H1 (cell line): ENCODE measurements at regions not wholly inside any gene's neighbourhood (a gene's known extent, or its start where the extent isn't known, plus 50 kb on each side); places are given as distances from the start of the nearest gene placed in this dataset.

Source experiments
- CTCF ChIA-PET: fragments of 300-600 bp; sonication (Branson Sonifier 250); formaldehyde crosslinking; loops from one replicate; lab custom pipeline; 2021; ENCODE audit not compliant: partially characterized antibody; lab: Charles Lee
- POLR2A ChIA-PET: fragments of 300-600 bp; sonication (Branson Sonifier 250); formaldehyde crosslinking; loops from one replicate; lab custom pipeline; 2021; ENCODE audit warnings: inconsistent platforms; ENCODE audit not compliant: partially characterized antibody; lab: Charles Lee
- DNase-seq, 2 experiments: peaks; one replicate each; pipeline versions ENCODE4 v3.0.0 to v3.0.0-alpha.2; 2010 to 2022; ENCODE audit warnings: low spot score in 2 of 2, low read depth in 1 of 2, mixed read lengths in 1 of 2
- FAIRE-seq: peaks from 2 replicates; lab custom pipeline; 2011; peaks lifted over from hg19 to GRCh38; lab: Jason Lieb, UNC
- H2AFZ ChIP-seq: 2 replicates; pipeline ENCODE4 v1.8.1; 2012; ENCODE audit warnings: low read length, inconsistent platforms
- H2AK5ac ChIP-seq: 2 replicates; pipeline ENCODE4 v1.6.1; 2013; ENCODE audit warnings: low read depth, low read length
- H2BK120ac ChIP-seq: replicated peaks from 2 replicates; pipeline ENCODE3; 2013; ENCODE audit warnings: low read depth, low read length, inconsistent platforms
- H2BK12ac ChIP-seq: 2 replicates; pipeline ENCODE4 v1.6.1; 2013; ENCODE audit warnings: low read depth, low read length
- H2BK15ac ChIP-seq: 2 replicates; pipeline ENCODE4 v1.6.1; 2013; ENCODE audit warnings: low read length
- H2BK20ac ChIP-seq: 2 replicates; pipeline ENCODE4 v1.6.1; 2013; ENCODE audit warnings: low read length
- H2BK5ac ChIP-seq: 2 replicates; pipeline ENCODE4 v1.6.1; 2013; ENCODE audit warnings: low read depth, low read length
- H3K14ac ChIP-seq: 2 replicates; pipeline ENCODE4 v1.6.1; 2013; ENCODE audit warnings: inconsistent platforms; ENCODE audit not compliant: insufficient read length
- H3K18ac ChIP-seq: 2 replicates; pipeline ENCODE4 v1.6.1; 2013; ENCODE audit warnings: low read length; ENCODE audit errors: extremely low read depth
- H3K23ac ChIP-seq: 2 replicates; pipeline ENCODE4 v1.6.1; 2013; ENCODE audit warnings: inconsistent platforms; ENCODE audit not compliant: insufficient read length
- H3K23me2 ChIP-seq: 2 replicates; pipeline ENCODE4 v1.6.1; 2013; ENCODE audit warnings: low read depth, low read length
- H3K27ac ChIP-seq: 2 replicates; pipeline ENCODE4 v1.6.1; 2011; ENCODE audit warnings: low read depth, low read length, inconsistent platforms
- H3K27me3 ChIP-seq, 4 experiments: replicated peaks in 1 of 4; 1 replicate in 1 of 4; 2 replicates in 3 of 4; pipeline versions ENCODE4 v1.6.1 to v1.8.1; 2011 to 2013; ENCODE audit warnings: low read length in 3 of 4, mild to moderate bottlenecking in 3 of 4, inconsistent platforms in 2 of 4, mixed read lengths in 2 of 4, moderate library complexity in 1 of 4; ENCODE audit not compliant: control insufficient read depth in 3 of 4, insufficient read depth in 3 of 4; ENCODE audit errors: extremely low read depth in 1 of 4
- H3K36me3 ChIP-seq, 4 experiments: 2 replicates each; pipeline versions ENCODE4 v1.6.1 to v1.8.1; 2011 to 2013; ENCODE audit warnings: mild to moderate bottlenecking in 4 of 4, low read length in 3 of 4, moderate library complexity in 2 of 4, control low read depth in 1 of 4, inconsistent platforms in 1 of 4; ENCODE audit not compliant: insufficient read depth in 4 of 4, control insufficient read depth in 2 of 4
- H3K4ac ChIP-seq: replicated peaks from 2 replicates; pipeline ENCODE3; 2013; ENCODE audit warnings: low read length, low read depth, mixed read lengths, inconsistent platforms; ENCODE audit not compliant: insufficient read length
- H3K4me1 ChIP-seq, 4 experiments: replicated peaks in 1 of 4; 1 replicate in 1 of 4; 2 replicates in 3 of 4; pipeline versions ENCODE4 v1.6.1 to v1.8.1; 2011 to 2013; ENCODE audit warnings: low read length in 3 of 4, inconsistent platforms in 2 of 4, mixed read lengths in 1 of 4; ENCODE audit not compliant: insufficient read depth in 4 of 4, control insufficient read depth in 3 of 4
- H3K4me2 ChIP-seq, 2 experiments: 2 replicates each; pipeline versions ENCODE4 v1.6.1 to v1.8.1; 2011 to 2013; ENCODE audit warnings: low read depth in 2 of 2, low read length in 2 of 2, control low read depth in 1 of 2, inconsistent platforms in 1 of 2, mild to moderate bottlenecking in 1 of 2; ENCODE audit not compliant: insufficient read depth in 1 of 2
- H3K4me3 ChIP-seq, 4 experiments: fragments of 200-600, 300-600 bp in 1 of 4; sonication (generic), shearing (Covaris generic), sonication (Bioruptor Twin) in 1 of 4; 2 replicates each; pipeline versions ENCODE4 v1.5.1 to v1.8.1; 2011 to 2016; ENCODE audit warnings: low read length in 4 of 4, low read depth in 3 of 4, control low read depth in 2 of 4, inconsistent platforms in 2 of 4, mild to moderate bottlenecking in 2 of 4, mixed read lengths in 1 of 4, moderate library complexity in 1 of 4; ENCODE audit not compliant: insufficient read depth in 2 of 4; ENCODE audit errors: extremely low read depth in 1 of 4
- H3K56ac ChIP-seq: replicated peaks from 2 replicates; pipeline ENCODE3; 2013; ENCODE audit warnings: low read depth, mild to moderate bottlenecking, mixed read lengths, low read length, inconsistent platforms; ENCODE audit not compliant: insufficient read length
- H3K79me1 ChIP-seq: 2 replicates; pipeline ENCODE4 v1.6.1; 2013; ENCODE audit warnings: low read depth, low read length, control low read depth
- H3K79me2 ChIP-seq, 2 experiments: 2 replicates each; pipeline versions ENCODE4 v1.6.1 to v1.8.1; 2012 to 2013; ENCODE audit warnings: low read length in 2 of 2, mild to moderate bottlenecking in 2 of 2, inconsistent platforms in 1 of 2; ENCODE audit not compliant: insufficient read depth in 2 of 2, control insufficient read depth in 1 of 2
- H3K9ac ChIP-seq, 4 experiments: replicated peaks in 1 of 4; 1 replicate in 1 of 4; 2 replicates in 3 of 4; pipeline versions ENCODE4 v1.6.1 to v1.8.1; 2011 to 2013; ENCODE audit warnings: low read depth in 3 of 4, low read length in 3 of 4, control low read depth in 2 of 4, mild to moderate bottlenecking in 2 of 4, moderate library complexity in 2 of 4, inconsistent platforms in 1 of 4; ENCODE audit errors: extremely low read depth in 1 of 4
- H3K9me3 ChIP-seq, 2 experiments: 2 replicates each; pipeline versions ENCODE4 v1.6.1 to v1.8.1; 2012 to 2013; ENCODE audit warnings: mild to moderate bottlenecking in 2 of 2, moderate library complexity in 2 of 2, control low read depth in 1 of 2, inconsistent platforms in 1 of 2, low read depth in 1 of 2, low read length in 1 of 2, mixed read lengths in 1 of 2; ENCODE audit not compliant: insufficient read depth in 2 of 2
- H4K20me1 ChIP-seq, 2 experiments: replicated peaks in 1 of 2; 2 replicates each; pipeline versions ENCODE3 to v1.8.1; 2011 to 2013; ENCODE audit warnings: inconsistent platforms in 2 of 2, low read length in 2 of 2, mild to moderate bottlenecking in 1 of 2; ENCODE audit not compliant: insufficient read depth in 2 of 2, control insufficient read depth in 1 of 2
- H4K5ac ChIP-seq: 2 replicates; pipeline ENCODE4 v1.6.1; 2013; ENCODE audit warnings: low read length, low read depth, mixed read lengths, inconsistent platforms; ENCODE audit not compliant: insufficient read length
- H4K8ac ChIP-seq: 2 replicates; pipeline ENCODE4 v1.8.0; 2013; ENCODE audit warnings: mild to moderate bottlenecking, moderate library complexity, low read length, inconsistent platforms; ENCODE audit not compliant: insufficient read depth; ENCODE audit errors: extremely low read depth
- H4K91ac ChIP-seq: replicated peaks from 2 replicates; pipeline ENCODE3; 2013; ENCODE audit warnings: low read length, mixed read lengths, inconsistent platforms; ENCODE audit not compliant: insufficient read length
- ASH2L ChIP-seq: fragments of 200-600, 300-600 bp; sonication (generic); IDR thresholded peaks from one replicate; pipeline ENCODE4 v1.7.1; 2017; ENCODE audit warnings: low read length
- ATF2 ChIP-seq: IDR thresholded peaks from 2 replicates; pipeline ENCODE4 v1.6.1; 2012; ENCODE audit warnings: low read length, inconsistent platforms
- CBX8 ChIP-seq: fragments of 300-800, 300-1000 bp; sonication (generic); IDR thresholded peaks from 2 replicates; pipeline ENCODE4 v1.7.1; 2016; ENCODE audit warnings: low read depth, low read length, borderline replicate concordance
- EP300 ChIP-seq, 2 experiments: IDR thresholded peaks; 1 replicate in 1 of 2; 2 replicates in 1 of 2; pipeline ENCODE4 v1.6.1; 2011 to 2012; ENCODE audit warnings: low read depth in 2 of 2, low read length in 2 of 2, mild to moderate bottlenecking in 2 of 2, borderline replicate concordance in 1 of 2, inconsistent platforms in 1 of 2, moderate library complexity in 1 of 2
- FOSL1 ChIP-seq: IDR thresholded peaks from 2 replicates; pipeline ENCODE4 v1.6.1; 2011; ENCODE audit warnings: mild to moderate bottlenecking, low read depth, low read length, moderate library complexity; ENCODE audit not compliant: insufficient read depth
- PHF8 ChIP-seq: fragments of 200-600 bp; sonication (generic); conservative IDR thresholded peaks from 2 replicates; pipeline ENCODE4 v1.7.1; 2012; ENCODE audit warnings: low read depth, mild to moderate bottlenecking, inconsistent platforms, low read length, moderate library complexity
- RXRA ChIP-seq: IDR thresholded peaks from 2 replicates; pipeline ENCODE4 v1.6.1; 2011; ENCODE audit warnings: low read depth, mild to moderate bottlenecking, low read length, moderate library complexity; ENCODE audit not compliant: insufficient read depth
- TBP ChIP-seq: IDR thresholded peaks from 2 replicates; pipeline ENCODE4 v1.6.1; 2011; ENCODE audit warnings: low read depth, low read length, improper control_type of control experiment
- TEAD4 ChIP-seq: IDR thresholded peaks from 2 replicates; pipeline ENCODE4 v1.6.1; 2012; ENCODE audit warnings: low read depth, low read length, inconsistent platforms, mixed read lengths
- WGBS, 2 experiments: shearing (Covaris generic) in 1 of 2; methylation state at CpG; one replicate each; pipeline versions ENCODE4 v1.1.6 to v1.1.7; 2013 to 2015; ENCODE audit warnings: low lambda C conversion rate in 2 of 2, mixed read lengths in 2 of 2, inconsistent platforms in 1 of 2, low coverage in 1 of 2, missing lambda C conversion rate in 1 of 2; ENCODE audit not compliant: insufficient replicate concordance in 2 of 2, insufficient coverage in 1 of 2, insufficient read length in 1 of 2; ENCODE audit errors: extremely low coverage in 1 of 2, missing lambda C conversion rate in 1 of 2; 5-methylcytosine and 5-hydroxymethylcytosine counted together
- TF ChIP-seq, protein P1 (sequence below): IDR thresholded peaks from 2 replicates; pipeline ENCODE4 v1.6.1; 2011; ENCODE audit warnings: low read depth, mild to moderate bottlenecking, low read length; ENCODE audit not compliant: insufficient read depth

DNA sequence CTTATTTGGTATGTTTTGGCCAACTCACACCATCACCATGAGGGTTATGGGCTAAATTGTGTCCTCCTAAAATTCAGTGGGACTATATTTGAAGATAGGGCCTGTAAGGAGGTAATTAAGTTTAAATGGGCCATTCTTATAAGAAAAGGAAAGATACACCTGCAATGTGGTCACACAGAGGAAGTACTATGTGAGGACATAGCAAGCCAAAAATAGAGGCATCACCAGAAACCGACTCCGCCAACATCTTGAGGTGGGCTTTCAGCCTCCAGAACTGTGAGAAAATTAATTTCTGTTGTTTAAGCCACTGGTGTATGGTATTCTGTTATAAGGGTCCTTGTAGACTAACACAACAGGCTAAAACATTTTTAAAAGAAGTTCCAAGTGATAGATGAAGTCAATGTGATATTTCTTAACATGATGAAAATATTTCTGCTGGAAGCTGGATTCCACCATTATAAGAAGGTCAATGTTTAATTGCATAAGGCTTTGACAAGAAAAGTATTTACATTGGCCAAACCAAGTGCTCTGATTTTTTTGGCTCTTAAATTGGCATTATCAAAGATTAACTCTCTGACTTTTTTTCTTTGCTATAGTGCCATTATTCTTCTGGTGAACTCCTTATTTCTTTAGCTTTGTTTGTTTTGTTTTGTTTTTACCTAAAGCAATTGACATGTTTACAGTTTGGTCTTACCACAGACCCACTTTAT lies 540.9 kb downstream of the PPARGC1A start:
- Histone ChIP-seq H3K56ac (no peak overlapping the region), H3K9ac (no peak overlapping the region), H3K27me3 (no peaks in the 10 kb centered on the region), H3K79me1 (no peaks in the 10 kb centered on the region), H2AK5ac (no peak overlapping the region), H3K79me2 (no peaks in the 10 kb centered on the region), H3K9me3 (no peaks in the 10 kb centered on the region), H4K5ac (no peak overlapping the region), H3K27ac (no peak overlapping the region), H3K4me1 (no peaks in the 10 kb centered on the region), H3K14ac (no peak overlapping the region), H3K4me2 (no peak overlapping the region), H4K8ac (no peak overlapping the region), H3K4ac (no peak overlapping the region), H3K23ac (no peak overlapping the region), H2BK120ac (no peak overlapping the region), H2AFZ (no peak overlapping the region), H4K91ac (no peak overlapping the region), H3K23me2 (no peaks in the 10 kb centered on the region), H3K36me3 (no peaks in the 10 kb centered on the region), H4K20me1 (no peaks in the 10 kb centered on the region), H2BK20ac (no peak overlapping the region), H2BK15ac (no peak overlapping the region), H2BK5ac (no peak overlapping the region), H2BK12ac (no peak overlapping the region), H3K18ac (no peak overlapping the region), H3K4me3 (no peak overlapping the region)
- no peak for DNase-seq
- ChIA-PET CTCF (no interaction called here), POLR2A (no interaction called here)
- FAIRE-seq = no peak
- WGBS, 2 experiments = 96% methylated on average over 2 of the region's 2 CpGs; no CpG with 5 or more reads in 1 of the 2 experiments
- TF ChIP-seq TEAD4 = no peak
- no peak for TF ChIP-seq ATF2
- no peak for TF ChIP-seq RXRA
- no peak for TF ChIP-seq TBP
- no peak for TF ChIP-seq PHF8
- no peak for TF ChIP-seq CBX8
- TF ChIP-seq, protein P1, sequence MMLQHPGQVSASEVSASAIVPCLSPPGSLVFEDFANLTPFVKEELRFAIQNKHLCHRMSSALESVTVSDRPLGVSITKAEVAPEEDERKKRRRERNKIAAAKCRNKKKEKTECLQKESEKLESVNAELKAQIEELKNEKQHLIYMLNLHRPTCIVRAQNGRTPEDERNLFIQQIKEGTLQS = no peak
- TF ChIP-seq ASH2L = no peak
- TF ChIP-seq FOSL1 = no peak
- TF ChIP-seq EP300 (IDR thresholded peaks at IDR 0.05; ENCODE audit: borderline replicate concordance in 1 of 2, low read depth in 2 of 2, low read length in 2 of 2) = no peak
